ENCODE measurements at regions not wholly inside any gene's neighbourhood (a gene's known extent, or its start where the extent isn't known, plus 50 kb on each side); places are given as distances from the start of the nearest gene placed in this dataset.

GRCh38 chr18:73199151-73199550, 331.4 kb upstream of the NETO1 start:
- H2AFZ ChIP-seq (ENCODE audit: insufficient read depth, low read depth, low read length, poor library complexity, severe bottlenecking) = no peak overlapping the region

GRCh38 chr18:73189718-73190117, 321.9 kb upstream of the NETO1 start:
- WGBS (ENCODE audit: insufficient coverage) = 66% methylated on average over 2 of the region's 3 CpGs
- no peak overlapping the region for H3K9ac ChIP-seq (ENCODE audit: insufficient read depth, low read length, poor library complexity, severe bottlenecking)
- Mint-ChIP-seq H3K4me3 (no peak overlapping the region), H3K36me3 (no peaks in the 10 kb centered on the region), H3K9me3 (peaks cover 0 to 6% (median 4%) of the 10 kb centered on the region in 7 donors), H3K4me1 (no peaks in the 10 kb centered on the region), H3K27ac (no peak overlapping the region), H3K27me3 (ENCODE audit: low read depth in 3 of 3) (peaks cover 1 to 2% (median 2%) of the 10 kb centered on the region in 3 donors)
- no peaks in the 10 kb centered on the region for H3K4me1 ChIP-seq (ENCODE audit: control insufficient read depth in 1 of 2, insufficient read depth in 2 of 2, low read length in 2 of 2)
- intact Hi-C loops (cut with micrococcal nuclease) = no loop called here
- H2AFZ ChIP-seq (ENCODE audit: insufficient read depth, low read depth, low read length, poor library complexity, severe bottlenecking) = no peak overlapping the region
- no peaks in the 10 kb centered on the region for H4K20me1 ChIP-seq (ENCODE audit: insufficient read depth, low read length)
- no peaks in the 10 kb centered on the region for H3K79me2 ChIP-seq (ENCODE audit: insufficient read depth, low read length)
- no peaks in the 10 kb centered on the region for H3K36me3 ChIP-seq (replicated peaks in 1 of 2; ENCODE audit: control insufficient read depth in 1 of 2, insufficient read depth in 2 of 2, low read length in 2 of 2)
- H3K9me3 ChIP-seq (replicated peaks in 1 of 2; ENCODE audit: control insufficient read depth in 1 of 2, insufficient read depth in 1 of 2, low read length in 2 of 2) = peaks cover 0 to 8% of the 10 kb centered on the region in 2 donors
- H3K4me3 ChIP-seq (replicated peaks in 1 of 3; ENCODE audit: low read depth in 2 of 3, low read length in 3 of 3) = no peak overlapping the region
- H3K27me3 ChIP-seq (ENCODE audit: control insufficient read depth in 2 of 2, insufficient read depth in 2 of 2, low read length in 2 of 2) = no peaks in the 10 kb centered on the region
- no peak overlapping the region for H3K27ac ChIP-seq (ENCODE audit: low read depth in 1 of 2, low read length in 2 of 2)
- H3K4me2 ChIP-seq (replicated peaks; ENCODE audit: extremely low read depth, low read length, poor library complexity, severe bottlenecking) = no peak overlapping the region
- no peak for DNase-seq
- no peak for TF ChIP-seq CTCF (IDR thresholded peaks at IDR 0.05)

More at GRCh38 chr18:73199151-73199550, 331.4 kb upstream of the NETO1 start:
- Mint-ChIP-seq H3K27ac (no peak overlapping the region), H3K9me3 (peaks cover 0 to 11% (median 0%) of the 10 kb centered on the region in 7 donors), H3K4me1 (no peaks in the 10 kb centered on the region), H3K27me3 (ENCODE audit: low read depth in 3 of 3) (peaks cover 0 to 2% (median 0%) of the 10 kb centered on the region in 3 donors), H3K4me3 (no peak overlapping the region), H3K36me3 (no peaks in the 10 kb centered on the region)
- Histone ChIP-seq H3K9me3 (replicated peaks in 1 of 2; ENCODE audit: control insufficient read depth in 1 of 2, insufficient read depth in 1 of 2, low read length in 2 of 2) (no peaks in the 10 kb centered on the region), H4K20me1 (ENCODE audit: insufficient read depth, low read length) (no peaks in the 10 kb centered on the region), H3K4me1 (ENCODE audit: control insufficient read depth in 1 of 2, insufficient read depth in 2 of 2, low read length in 2 of 2) (no peaks in the 10 kb centered on the region), H3K27me3 (ENCODE audit: control insufficient read depth in 2 of 2, insufficient read depth in 2 of 2, low read length in 2 of 2) (no peaks in the 10 kb centered on the region), H3K79me2 (ENCODE audit: insufficient read depth, low read length) (no peaks in the 10 kb centered on the region), H3K27ac (ENCODE audit: low read depth in 1 of 2, low read length in 2 of 2) (no peak overlapping the region), H3K4me3 (replicated peaks in 1 of 3; ENCODE audit: low read depth in 2 of 3, low read length in 3 of 3) (no peak overlapping the region), H3K9ac (ENCODE audit: insufficient read depth, low read length, poor library complexity, severe bottlenecking) (no peak overlapping the region), H3K36me3 (replicated peaks in 1 of 2; ENCODE audit: control insufficient read depth in 1 of 2, insufficient read depth in 2 of 2, low read length in 2 of 2) (no peaks in the 10 kb centered on the region), H3K4me2 (replicated peaks; ENCODE audit: extremely low read depth, low read length, poor library complexity, severe bottlenecking) (no peak overlapping the region)
- no peak for TF ChIP-seq CTCF (IDR thresholded peaks at IDR 0.05)
- no CpG with 5 or more reads among the region's 1 CpG for WGBS (ENCODE audit: insufficient coverage)
- intact Hi-C loops (cut with micrococcal nuclease) = no loop called here
- no peak for DNase-seq

All from CD14-positive monocyte (primary cell).